ENCODE measurements at regions not wholly inside any gene's neighbourhood (a gene's known extent, or its start where the extent isn't known, plus 50 kb on each side); places are given as distances from the start of the nearest gene placed in this dataset.
A peak's percentile ranks its signal among the peaks of the same experiment; 100 is the strongest.

GRCh38 chr6:150697515-150697914, 97.8 kb downstream of the PLEKHG1 start:
- intact Hi-C loops (cut with micrococcal nuclease) = loop anchor here (2.0 kb wide), 1 partner anchor 15 kb away; no protein-coding TSS in a partner anchor
- DNase-seq (no peak), ATAC-seq (ENCODE audit: low read depth) (no peak)
- H3K36me3 Mint-ChIP-seq (ENCODE audit: low read depth) = peaks cover 29% of the 10 kb centered on the region
- peak overlapping the region; percentile 81 for H3K27ac Mint-ChIP-seq
- H3K9me3 Mint-ChIP-seq = no peaks in the 10 kb centered on the region
- no peaks in the 10 kb centered on the region for H3K27me3 Mint-ChIP-seq
- TF ChIP-seq, protein P1, sequence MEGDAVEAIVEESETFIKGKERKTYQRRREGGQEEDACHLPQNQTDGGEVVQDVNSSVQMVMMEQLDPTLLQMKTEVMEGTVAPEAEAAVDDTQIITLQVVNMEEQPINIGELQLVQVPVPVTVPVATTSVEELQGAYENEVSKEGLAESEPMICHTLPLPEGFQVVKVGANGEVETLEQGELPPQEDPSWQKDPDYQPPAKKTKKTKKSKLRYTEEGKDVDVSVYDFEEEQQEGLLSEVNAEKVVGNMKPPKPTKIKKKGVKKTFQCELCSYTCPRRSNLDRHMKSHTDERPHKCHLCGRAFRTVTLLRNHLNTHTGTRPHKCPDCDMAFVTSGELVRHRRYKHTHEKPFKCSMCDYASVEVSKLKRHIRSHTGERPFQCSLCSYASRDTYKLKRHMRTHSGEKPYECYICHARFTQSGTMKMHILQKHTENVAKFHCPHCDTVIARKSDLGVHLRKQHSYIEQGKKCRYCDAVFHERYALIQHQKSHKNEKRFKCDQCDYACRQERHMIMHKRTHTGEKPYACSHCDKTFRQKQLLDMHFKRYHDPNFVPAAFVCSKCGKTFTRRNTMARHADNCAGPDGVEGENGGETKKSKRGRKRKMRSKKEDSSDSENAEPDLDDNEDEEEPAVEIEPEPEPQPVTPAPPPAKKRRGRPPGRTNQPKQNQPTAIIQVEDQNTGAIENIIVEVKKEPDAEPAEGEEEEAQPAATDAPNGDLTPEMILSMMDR (IDR thresholded peaks at IDR 0.05) = no peak
- ChIA-PET CTCF (interaction anchor here (2.5 kb wide), 1 partner anchor 44 kb away, joined by 7 read pairs; no protein-coding TSS in a partner anchor), POLR2A (interaction anchor here (0.9 to 3.4 kb wide), 3 partner anchors 12 to 97 kb away, joined by 5 to 19 read pairs (median 5); partner anchors contain the start of gene PLEKHG1)
- peaks cover 92% of the 10 kb centered on the region for H3K4me1 Mint-ChIP-seq
- H3K4me3 Mint-ChIP-seq = peak overlapping the region; percentile 35

GRCh38 chr6:150698391-150698790, 98.7 kb downstream of the PLEKHG1 start:
- CTCF ChIA-PET = interaction anchor here (1.8 to 2.6 kb wide), 2 partner anchors 12 to 43 kb away, joined by 7 to 10 read pairs; no protein-coding TSS in a partner anchor
- peaks cover 92% of the 10 kb centered on the region for H3K4me1 Mint-ChIP-seq
- peak; percentile 58 for ATAC-seq (ENCODE audit: low read depth)
- H3K4me3 Mint-ChIP-seq = peak overlapping the region; percentile 53
- H3K27me3 Mint-ChIP-seq = no peaks in the 10 kb centered on the region
- POLR2A ChIA-PET = interaction anchor here (0.8 to 1.3 kb wide), 4 partner anchors 11 to 98 kb away, joined by 3 to 7 read pairs (median 6); no protein-coding TSS in a partner anchor
- DNase-seq = no peak
- H3K36me3 Mint-ChIP-seq (ENCODE audit: low read depth) = peaks cover 23% of the 10 kb centered on the region
- no peaks in the 10 kb centered on the region for H3K9me3 Mint-ChIP-seq
- H3K27ac Mint-ChIP-seq = peak overlapping the region; percentile 75
- TF ChIP-seq, protein P1 (IDR thresholded peaks at IDR 0.05) = no peak
- intact Hi-C loops (cut with micrococcal nuclease) = loop anchor here (1.0 to 2.0 kb wide), 2 partner anchors 8 to 22 kb away; no protein-coding TSS in a partner anchor

- TF ChIP-seq, protein P1 (IDR thresholded peaks at IDR 0.05) = no peak
- Mint-ChIP-seq H3K27ac (peak overlapping the region; percentile 86), H3K36me3 (ENCODE audit: low read depth) (peaks cover 18% of the 10 kb centered on the region), H3K27me3 (no peaks in the 10 kb centered on the region), H3K4me1 (peaks cover 91% of the 10 kb centered on the region), H3K9me3 (no peaks in the 10 kb centered on the region), H3K4me3 (peak overlapping the region; percentile 11)
- ATAC-seq (ENCODE audit: low read depth) (peak; percentile 74), DNase-seq (no peak)
- intact Hi-C loops (cut with micrococcal nuclease) = loop anchor here (1.0 kb wide), 1 partner anchor 11 kb away; no protein-coding TSS in a partner anchor
- ChIA-PET CTCF (interaction anchor here (0.7 to 1.4 kb wide), 5 partner anchors 17 to 284 kb away, joined by 3 to 5 read pairs (median 3); no protein-coding TSS in a partner anchor), POLR2A (interaction anchor here (0.6 to 1.6 kb wide), 8 partner anchors 13 to 103 kb away, joined by 3 to 12 read pairs (median 6); partner anchors contain the start of gene PLEKHG1)
Observed at GRCh38 chr6:150702675-150703074, 103.0 kb downstream of the PLEKHG1 start.

GRCh38 chr6:150704447-150705192, 104.9 kb downstream of the PLEKHG1 start:
- Mint-ChIP-seq H3K27me3 (no peaks in the 10 kb centered on the region), H3K9me3 (no peaks in the 10 kb centered on the region), H3K4me3 (no peak overlapping the region), H3K36me3 (ENCODE audit: low read depth) (peaks cover 34% of the 10 kb centered on the region), H3K27ac (peak overlapping the region; percentile 86), H3K4me1 (peaks cover 87% of the 10 kb centered on the region)
- no peak for ATAC-seq (ENCODE audit: low read depth)
- intact Hi-C loops (cut with micrococcal nuclease) = no loop called here
- DNase-seq = no peak
- ChIA-PET CTCF (interaction anchor here (0.5 kb wide), 1 partner anchor 9 kb away, joined by 3 read pairs; no protein-coding TSS in a partner anchor), POLR2A (no interaction called here)
- TF ChIP-seq, protein P1 (IDR thresholded peaks at IDR 0.05) = no peak

DNA sequence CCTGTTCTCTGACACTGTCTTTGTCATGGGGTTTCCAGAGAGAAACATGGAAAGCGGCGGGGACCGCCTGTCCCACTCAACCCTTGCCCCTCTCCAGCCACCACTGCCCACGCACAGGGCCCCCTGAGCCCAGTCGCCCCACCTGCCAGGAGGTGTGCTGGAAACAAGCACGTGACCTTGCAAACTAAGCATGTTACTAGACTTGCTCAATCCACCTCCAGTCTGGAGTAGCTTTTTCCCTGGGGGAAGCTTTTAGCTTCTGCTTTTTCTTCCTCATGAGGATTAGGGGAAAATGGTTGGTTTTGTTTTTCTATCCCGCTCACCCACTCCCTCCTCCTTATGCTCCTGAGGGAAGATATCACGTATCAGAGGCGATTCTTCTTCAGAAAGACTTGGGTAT, 105.7 kb downstream of the PLEKHG1 start:
- ATAC-seq (ENCODE audit: low read depth) = no peak
- H3K9me3 Mint-ChIP-seq = no peaks in the 10 kb centered on the region
- POLR2A ChIA-PET = no interaction called here
- H3K4me1 Mint-ChIP-seq = peaks cover 85% of the 10 kb centered on the region
- intact Hi-C loops (cut with micrococcal nuclease) = no loop called here
- no peaks in the 10 kb centered on the region for H3K27me3 Mint-ChIP-seq
- peaks cover 39% of the 10 kb centered on the region for H3K36me3 Mint-ChIP-seq (ENCODE audit: low read depth)
- DNase-seq = no peak
- no peak overlapping the region for H3K4me3 Mint-ChIP-seq
- peak overlapping the region; percentile 24 for H3K27ac Mint-ChIP-seq
- TF ChIP-seq, protein P1 (IDR thresholded peaks at IDR 0.05) = no peak
- CTCF ChIA-PET = no interaction called here
